NB4 (cell line): ENCODE measurements at regions not wholly inside any gene's neighbourhood (a gene's known extent, or its start where the extent isn't known, plus 50 kb on each side); places are given as distances from the start of the nearest gene placed in this dataset.

Source experiments
- DNase-seq: peaks from one replicate; pipeline ENCODE4 v3.0.0; 2010; ENCODE audit warnings: low read depth
- H3K4me3 ChIP-seq: one replicate; pipeline ENCODE4 v1.5.1; 2011; ENCODE audit warnings: mild to moderate bottlenecking, low read depth, low read length, moderate library complexity
- MAX ChIP-seq: IDR thresholded peaks from 2 replicates; pipeline ENCODE4 v1.6.1; 2011; ENCODE audit warnings: low read depth, low read length
- MYC ChIP-seq: IDR thresholded peaks from 2 replicates; pipeline ENCODE4 v1.6.1; 2011; ENCODE audit warnings: low read depth, low read length
- POLR2A ChIP-seq: IDR thresholded peaks from 2 replicates; pipeline ENCODE4 v1.6.1; 2011; ENCODE audit warnings: mild to moderate bottlenecking; ENCODE audit not compliant: insufficient read length; ENCODE audit errors: extremely low read depth
- TF ChIP-seq, protein P1 (sequence below): IDR thresholded peaks from one replicate; pipeline ENCODE4 v1.5.1; 2012; ENCODE audit warnings: low read depth, low read length

DNA sequence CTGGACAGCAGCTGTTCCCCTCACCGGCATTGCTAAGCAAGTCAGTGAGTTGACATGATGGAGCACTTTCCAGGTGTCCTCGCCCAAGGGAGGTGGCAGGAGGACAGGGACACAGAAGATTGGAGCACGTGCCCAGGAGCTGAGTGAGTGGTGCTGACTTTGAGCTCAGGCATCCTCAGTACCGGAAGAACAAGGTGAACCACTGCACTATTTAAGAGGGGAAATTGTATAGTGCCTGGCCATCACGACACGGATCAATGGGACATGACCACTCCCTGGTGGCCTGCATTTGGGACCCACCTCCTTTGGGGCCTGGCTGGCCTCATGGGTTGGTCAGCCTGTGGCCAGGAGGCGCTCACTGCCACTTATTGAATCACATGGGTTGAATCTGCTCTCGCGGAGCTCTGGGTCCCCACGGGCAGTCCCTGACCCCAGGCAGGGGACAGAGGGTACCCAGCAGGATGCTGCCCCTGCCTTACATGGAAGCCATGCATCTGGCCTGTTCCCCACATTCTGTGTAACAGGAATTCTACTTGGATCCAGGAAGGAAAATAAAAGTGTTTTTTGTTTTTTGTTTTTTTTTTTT, 206.9 kb upstream of the ZNF536 start:
- H3K4me3 ChIP-seq = no peak overlapping the region
- TF ChIP-seq MYC (no peak), MAX (no peak)
- TF ChIP-seq, protein P1, sequence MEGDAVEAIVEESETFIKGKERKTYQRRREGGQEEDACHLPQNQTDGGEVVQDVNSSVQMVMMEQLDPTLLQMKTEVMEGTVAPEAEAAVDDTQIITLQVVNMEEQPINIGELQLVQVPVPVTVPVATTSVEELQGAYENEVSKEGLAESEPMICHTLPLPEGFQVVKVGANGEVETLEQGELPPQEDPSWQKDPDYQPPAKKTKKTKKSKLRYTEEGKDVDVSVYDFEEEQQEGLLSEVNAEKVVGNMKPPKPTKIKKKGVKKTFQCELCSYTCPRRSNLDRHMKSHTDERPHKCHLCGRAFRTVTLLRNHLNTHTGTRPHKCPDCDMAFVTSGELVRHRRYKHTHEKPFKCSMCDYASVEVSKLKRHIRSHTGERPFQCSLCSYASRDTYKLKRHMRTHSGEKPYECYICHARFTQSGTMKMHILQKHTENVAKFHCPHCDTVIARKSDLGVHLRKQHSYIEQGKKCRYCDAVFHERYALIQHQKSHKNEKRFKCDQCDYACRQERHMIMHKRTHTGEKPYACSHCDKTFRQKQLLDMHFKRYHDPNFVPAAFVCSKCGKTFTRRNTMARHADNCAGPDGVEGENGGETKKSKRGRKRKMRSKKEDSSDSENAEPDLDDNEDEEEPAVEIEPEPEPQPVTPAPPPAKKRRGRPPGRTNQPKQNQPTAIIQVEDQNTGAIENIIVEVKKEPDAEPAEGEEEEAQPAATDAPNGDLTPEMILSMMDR = no peak
- DNase-seq = no peak

- DNase-seq = no peak
- TF ChIP-seq, protein P1 = no peak
- no peak for TF ChIP-seq MYC
- TF ChIP-seq MAX = no peak
- no peak for TF ChIP-seq POLR2A
- no peak overlapping the region for H3K4me3 ChIP-seq
Observed at GRCh38 chr19:30167206-30167868, 204.8 kb upstream of the ZNF536 start.

DNA sequence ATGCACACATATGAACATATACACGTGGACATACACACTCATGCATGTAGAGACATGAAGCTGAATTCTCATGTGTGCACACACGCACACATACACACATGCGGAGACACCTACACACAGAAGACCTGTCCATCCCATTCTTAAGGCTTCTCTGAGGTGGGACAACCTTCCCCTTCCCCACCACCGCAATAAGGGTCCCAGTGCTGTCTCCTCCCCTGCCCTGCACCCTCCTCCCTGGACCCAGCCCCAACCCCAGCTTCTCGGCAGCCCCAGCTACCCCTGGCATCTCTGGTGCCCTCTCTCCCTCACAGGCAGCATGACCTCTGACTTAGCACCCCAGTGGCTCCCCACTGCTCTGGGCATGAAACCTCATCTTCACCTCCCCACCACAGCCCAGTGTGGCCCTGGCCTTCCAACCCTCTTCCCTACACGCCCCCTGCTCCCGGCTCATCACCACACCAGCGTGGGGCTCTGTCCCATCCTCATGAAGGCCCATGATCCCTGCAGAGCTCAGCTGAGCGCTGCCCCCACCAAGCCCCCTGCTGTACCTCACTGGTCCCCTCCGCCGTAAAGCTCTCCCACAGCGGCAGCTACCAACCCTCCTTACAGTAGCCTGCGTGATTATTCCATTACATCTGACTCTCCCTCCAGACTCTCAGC, 204.1 kb upstream of the ZNF536 start:
- no peak for DNase-seq
- H3K4me3 ChIP-seq = no peak overlapping the region
- TF ChIP-seq, protein P1 = no peak
- TF ChIP-seq POLR2A (no peak), MYC (no peak), MAX (no peak)

- DNase-seq = no peak
- H3K4me3 ChIP-seq = no peak overlapping the region
- TF ChIP-seq POLR2A = no peak
- TF ChIP-seq MAX = no peak
- TF ChIP-seq, protein P1 = no peak
- no peak for TF ChIP-seq MYC
Observed at GRCh38 chr19:30168760-30169159, 203.4 kb upstream of the ZNF536 start.

DNA sequence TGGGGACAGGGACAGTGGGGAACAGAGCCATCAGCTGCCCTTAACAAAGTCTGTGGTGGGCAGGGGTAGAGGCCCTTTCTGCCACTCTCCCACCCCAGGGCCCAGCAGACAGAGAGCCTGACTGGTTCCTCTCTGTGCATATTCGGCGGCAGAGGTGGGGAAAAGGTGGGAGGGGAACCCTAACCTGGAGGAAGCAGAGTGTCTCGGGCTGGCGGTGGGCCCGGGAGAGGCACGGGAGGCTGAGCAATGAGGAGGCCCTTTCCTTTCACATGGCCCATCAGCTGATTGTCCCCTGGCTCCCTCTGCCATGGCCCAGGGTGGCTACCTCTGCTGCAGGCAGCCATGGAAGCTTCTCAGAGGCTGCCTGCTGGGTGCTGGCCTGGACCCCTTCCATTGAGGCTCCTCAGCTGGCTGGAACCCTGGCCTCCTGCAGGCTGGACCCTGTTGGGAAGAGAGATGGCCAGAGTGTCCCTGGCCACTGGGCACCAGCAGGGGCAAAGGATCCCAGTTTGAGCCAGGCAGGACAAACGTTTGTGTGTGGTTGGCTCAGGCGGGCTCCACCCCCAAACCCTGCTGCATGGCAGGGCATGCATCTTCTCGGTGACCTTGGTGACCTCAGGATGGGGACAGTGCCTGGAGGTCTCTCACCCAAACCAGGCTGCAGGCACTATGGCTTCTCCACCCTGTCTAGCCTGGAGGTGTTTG, 202.8 kb upstream of the ZNF536 start:
- TF ChIP-seq MAX = no peak
- no peak for TF ChIP-seq MYC
- TF ChIP-seq, protein P1 = no peak
- TF ChIP-seq POLR2A = no peak
- H3K4me3 ChIP-seq = no peak overlapping the region
- DNase-seq = no peak
